OCI-LY7 (cell line): ENCODE measurements at regions not wholly inside any gene's neighbourhood (a gene's known extent, or its start where the extent isn't known, plus 50 kb on each side); places are given as distances from the start of the nearest gene placed in this dataset.

Experiments used
- BruUV-seq: library from RNA; stranded (reverse); fragments of 400-500 nt; replicated peaks from 2 replicates; lab custom pipeline; 2021; lab: Mats Ljungman, UMichigan
- CTCF ChIA-PET: fragments of 300-600 bp; sonication (Branson Sonifier 250); formaldehyde crosslinking; loops from one replicate; lab custom pipeline; 2022; ENCODE audit warnings: antibody characterized with exemption; ENCODE audit not compliant: unreplicated experiment; lab: Charles Lee
- POLR2A ChIA-PET: fragments of 300-600 bp; sonication (Branson Sonifier 250); formaldehyde crosslinking; loops from one replicate; lab custom pipeline; 2022; ENCODE audit warnings: antibody characterized with exemption; lab: Charles Lee
- DNase-seq: peaks from one replicate; pipeline ENCODE4 v3.0.0-alpha.2; 2015; ENCODE audit warnings: low spot score
- H2AFZ ChIP-seq: fragments of 200-600 bp; sonication (generic), shearing (Covaris generic); 2 replicates; pipeline ENCODE4 v1.6.1; 2014; ENCODE audit warnings: mild to moderate bottlenecking, antibody characterized with exemption, low read length, moderate library complexity
- H3K27ac ChIP-seq: fragments of 200-600 bp; sonication (generic); 2 replicates; pipeline ENCODE4 v1.5.1; 2014; ENCODE audit warnings: mixed run types, low read depth, mild to moderate bottlenecking, moderate library complexity, low read length, inconsistent platforms; ENCODE audit not compliant: poor library complexity, severe bottlenecking
- H3K36me3 ChIP-seq: fragments of 200-600 bp; sonication (generic); 2 replicates; pipeline ENCODE4 v1.6.1; 2014; ENCODE audit warnings: mild to moderate bottlenecking, antibody characterized with exemption, low read length, moderate library complexity, mixed read lengths; ENCODE audit not compliant: insufficient read depth
- H3K4me1 ChIP-seq: fragments of 200-600 bp; sonication (generic); 2 replicates; pipeline ENCODE4 v1.5.1; 2014; ENCODE audit warnings: mild to moderate bottlenecking, low read length; ENCODE audit not compliant: insufficient read depth, poor library complexity, severe bottlenecking
- H3K4me2 ChIP-seq: fragments of 200-600 bp; sonication (generic); 2 replicates; pipeline ENCODE4 v1.6.1; 2014; ENCODE audit warnings: mild to moderate bottlenecking, low read length
- H3K4me3 ChIP-seq: fragments of 200-600 bp; sonication (generic); 2 replicates; pipeline ENCODE4 v1.5.1; 2014; ENCODE audit warnings: mild to moderate bottlenecking, low read depth, low read length; ENCODE audit not compliant: poor library complexity, severe bottlenecking
- H3K79me2 ChIP-seq: fragments of 200-600 bp; sonication (generic); 2 replicates; pipeline ENCODE4 v1.6.1; 2016; ENCODE audit warnings: low read depth, mild to moderate bottlenecking, low read length, moderate library complexity, mixed read lengths; ENCODE audit not compliant: insufficient read depth
- H3K9me2 ChIP-seq: fragments of 200-600 bp; sonication (generic); 2 replicates; pipeline ENCODE4 v1.6.1; 2016; ENCODE audit warnings: mild to moderate bottlenecking, low read length, mixed read lengths; ENCODE audit not compliant: insufficient read depth
- H3K9me3 ChIP-seq: fragments of 200-600 bp; sonication (generic); 2 replicates; pipeline ENCODE4 v1.6.1; 2014; ENCODE audit warnings: mild to moderate bottlenecking, mixed run types, low read length, mixed read lengths
- H4K20me1 ChIP-seq: fragments of 200-600 bp; sonication (generic); 2 replicates; pipeline ENCODE4 v1.6.1; 2014; ENCODE audit warnings: mild to moderate bottlenecking, antibody characterized with exemption, low read length, moderate library complexity, mixed read lengths; ENCODE audit not compliant: insufficient read depth
- CTCF ChIP-seq: fragments of 200-600 bp; sonication (generic); conservative IDR thresholded peaks from 2 replicates; pipeline ENCODE4 v1.5.1; 2014; ENCODE audit warnings: mild to moderate bottlenecking, antibody characterized with exemption, low read length, moderate library complexity, mixed read lengths
- EZH2phosphoT487 ChIP-seq: fragments of 200-600 bp; sonication (generic); IDR thresholded peaks from 2 replicates; pipeline ENCODE4 v1.6.1; 2018; ENCODE audit warnings: low read depth, borderline replicate concordance, mild to moderate bottlenecking, mixed run types, antibody characterized with exemption, low read length, moderate library complexity, mixed read lengths
- intact Hi-C: fragments of 100-400 bp; cut with micrococcal nuclease; formaldehyde crosslinking; loops from one replicate; pipeline ENCODE4 v1.10.0; 2022; ENCODE audit not compliant: unreplicated experiment

- POLR2A ChIA-PET: no interaction called here
- intact Hi-C loops: no loop called here
Observed at GRCh38 chr2:4269885-4270284, 566.5 kb downstream of the DCDC2C start.

GRCh38 chr2:4272261-4272858, 569.0 kb downstream of the DCDC2C start:
- peak overlapping the region; percentile 60 for H3K27ac ChIP-seq
- peak overlapping the region; percentile 54 for H3K4me2 ChIP-seq
- POLR2A ChIA-PET: interaction anchor here (0.5 to 2.2 kb wide), 5 partner anchors 11 to 868 kb away, joined by 3 to 8 read pairs (median 4); no protein-coding TSS in a partner anchor
- peak overlapping the region; percentile 77 for H2AFZ ChIP-seq
- peak overlapping the region; percentile 29 for H3K4me3 ChIP-seq
- no TSS peak for BruUV-seq
- no peaks in the 10 kb centered on the region for H3K79me2 ChIP-seq
- CTCF ChIA-PET: interaction anchor here (1.5 kb wide), 1 partner anchor 15 kb away, joined by 3 read pairs; no protein-coding TSS in a partner anchor
- H3K4me1 ChIP-seq: peaks cover 34% of the 10 kb centered on the region
- peak; percentile 71 for DNase-seq
- H3K9me3 ChIP-seq: no peaks in the 10 kb centered on the region
- intact Hi-C loops: no loop called here
- no peaks in the 10 kb centered on the region for H4K20me1 ChIP-seq
- no peaks in the 10 kb centered on the region for H3K9me2 ChIP-seq
- TF ChIP-seq CTCF: peak; percentile 22; the same call in 1 of the 2 replicates
- TF ChIP-seq EZH2phosphoT487: no peak
- no peaks in the 10 kb centered on the region for H3K36me3 ChIP-seq

More at GRCh38 chr2:4269885-4270284, 566.5 kb downstream of the DCDC2C start:
- no peaks in the 10 kb centered on the region for H3K9me2 ChIP-seq
- H3K36me3 ChIP-seq: no peaks in the 10 kb centered on the region
- H3K79me2 ChIP-seq: no peaks in the 10 kb centered on the region
- H3K4me1 ChIP-seq: peaks cover 45% of the 10 kb centered on the region
- BruUV-seq: no TSS peak
- H4K20me1 ChIP-seq: no peaks in the 10 kb centered on the region
- CTCF ChIA-PET: no interaction called here
- no peak for TF ChIP-seq EZH2phosphoT487
- no peak for TF ChIP-seq CTCF
- DNase-seq: no peak
- H3K9me3 ChIP-seq: no peaks in the 10 kb centered on the region
- H3K4me3 ChIP-seq: no peak overlapping the region
- H2AFZ ChIP-seq: no peak overlapping the region
- no peak overlapping the region for H3K4me2 ChIP-seq
- no peak overlapping the region for H3K27ac ChIP-seq

- peaks cover 12% of the 10 kb centered on the region for H3K4me1 ChIP-seq
- BruUV-seq: no TSS peak
Observed at GRCh38 chr2:4278392-4278791, 575.0 kb downstream of the DCDC2C start.

More at GRCh38 chr2:4278392-4278791, 575.0 kb downstream of the DCDC2C start:
- ChIA-PET CTCF (no interaction called here), POLR2A (interaction anchor here (0.6 to 1.3 kb wide), 3 partner anchors 9 to 65 kb away, joined by 3 to 5 read pairs (median 3); no protein-coding TSS in a partner anchor)
- intact Hi-C loops: no loop called here
- no peak overlapping the region for H3K4me2 ChIP-seq
- H2AFZ ChIP-seq: no peak overlapping the region
- no peak for TF ChIP-seq CTCF
- TF ChIP-seq EZH2phosphoT487: no peak
- no peaks in the 10 kb centered on the region for H3K79me2 ChIP-seq
- no peaks in the 10 kb centered on the region for H4K20me1 ChIP-seq
- H3K36me3 ChIP-seq: no peaks in the 10 kb centered on the region
- no peaks in the 10 kb centered on the region for H3K9me3 ChIP-seq
- no peak overlapping the region for H3K27ac ChIP-seq
- DNase-seq: no peak
- H3K9me2 ChIP-seq: no peaks in the 10 kb centered on the region
- H3K4me3 ChIP-seq: no peak overlapping the region
